Karpas-422 (cell line): ENCODE measurements at regions not wholly inside any gene's neighbourhood (a gene's known extent, or its start where the extent isn't known, plus 50 kb on each side); places are given as distances from the start of the nearest gene placed in this dataset.
"Not testable (repeated sequence)": the region's sequence is repeated elsewhere in the genome, so short reads cannot be mapped to it uniquely, and the experiment has no call there.

Source experiments
- DNase-seq: peaks from one replicate; pipeline ENCODE4 v3.0.0-alpha.2; 2015
- H2AFZ ChIP-seq: fragments of 200-600 bp; sonication (generic); 2 replicates; pipeline ENCODE4 v1.6.1; 2014; ENCODE audit warnings: antibody characterized with exemption, low read length, mixed read lengths
- H3K27ac ChIP-seq: fragments of 200-600 bp; sonication (generic); 2 replicates; pipeline ENCODE4 v1.5.1; 2014; ENCODE audit warnings: mild to moderate bottlenecking, low read length, moderate library complexity
- H3K27me3 ChIP-seq: fragments of 200-600 bp; sonication (generic); 2 replicates; pipeline ENCODE4 v1.6.1; 2014; ENCODE audit warnings: low read length, mixed read lengths
- H3K36me3 ChIP-seq: fragments of 200-600 bp; sonication (generic); 2 replicates; pipeline ENCODE4 v1.6.1; 2014; ENCODE audit warnings: low read length, mixed read lengths; ENCODE audit not compliant: insufficient read depth
- H3K4me1 ChIP-seq: fragments of 200-600 bp; sonication (generic); 2 replicates; pipeline ENCODE4 v1.6.1; 2014; ENCODE audit warnings: mild to moderate bottlenecking, low read length, mixed read lengths
- H3K4me2 ChIP-seq: fragments of 200-600 bp; sonication (generic); 2 replicates; pipeline ENCODE4 v1.6.1; 2014; ENCODE audit warnings: low read length, low read depth, mild to moderate bottlenecking; ENCODE audit not compliant: poor library complexity, severe bottlenecking
- H3K4me3 ChIP-seq: fragments of 200-600 bp; sonication (generic); 2 replicates; pipeline ENCODE4 v1.5.1; 2014; ENCODE audit warnings: mild to moderate bottlenecking, antibody characterized with exemption, low read length, mixed read lengths
- H3K79me2 ChIP-seq: fragments of 200-600 bp; sonication (generic); 2 replicates; pipeline ENCODE4 v1.6.1; 2014; ENCODE audit warnings: mild to moderate bottlenecking, low read length, mixed read lengths
- H3K9ac ChIP-seq: fragments of 200-600 bp; sonication (generic); 2 replicates; pipeline ENCODE4 v1.6.0; 2014; ENCODE audit warnings: low read length
- H3K9me2 ChIP-seq: fragments of 200-600 bp; sonication (generic), shearing (Covaris generic); replicated peaks from 2 replicates; pipeline ENCODE4 v1.6.0; 2014; ENCODE audit warnings: mild to moderate bottlenecking, low read length, moderate library complexity; ENCODE audit not compliant: insufficient read depth
- H3K9me3 ChIP-seq: fragments of 300-700, 200-600 bp; sonication (generic); 2 replicates; pipeline ENCODE4 v1.6.1; 2014; ENCODE audit warnings: low read length, mixed read lengths
- H4K20me1 ChIP-seq: fragments of 200-600 bp; sonication (generic); 2 replicates; pipeline ENCODE4 v1.6.1; 2014; ENCODE audit warnings: mild to moderate bottlenecking, antibody characterized with exemption, low read length, low read depth; ENCODE audit not compliant: insufficient read depth

DNA sequence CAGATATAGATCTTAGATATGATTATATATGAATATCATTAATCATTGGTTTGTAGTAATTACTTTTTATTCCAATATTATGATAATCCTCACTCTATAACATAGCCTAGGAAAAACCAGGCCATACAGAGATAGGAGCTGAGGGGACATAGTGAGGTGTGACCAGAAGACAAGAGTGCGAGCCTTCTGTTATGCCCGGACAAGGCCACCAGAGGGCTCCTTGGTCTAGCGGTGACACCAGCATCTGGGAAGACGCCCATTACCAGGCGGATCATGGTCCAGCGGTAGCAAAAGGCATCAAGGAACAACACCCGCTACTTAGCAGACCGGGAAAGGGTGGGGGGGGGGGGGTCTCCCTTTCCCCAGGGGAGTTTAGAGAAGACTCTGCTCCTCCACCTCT, 96.4 kb upstream of the WSB1 start:
- not testable (repeated sequence) for H3K36me3 ChIP-seq, H3K4me1 ChIP-seq, H3K9ac ChIP-seq, H3K9me3 ChIP-seq, H3K4me2 ChIP-seq, H3K79me2 ChIP-seq, H3K27me3 ChIP-seq, H2AFZ ChIP-seq, H3K4me3 ChIP-seq, H4K20me1 ChIP-seq, H3K27ac ChIP-seq, H3K9me2 ChIP-seq
- DNase-seq: peak; percentile 53

DNA sequence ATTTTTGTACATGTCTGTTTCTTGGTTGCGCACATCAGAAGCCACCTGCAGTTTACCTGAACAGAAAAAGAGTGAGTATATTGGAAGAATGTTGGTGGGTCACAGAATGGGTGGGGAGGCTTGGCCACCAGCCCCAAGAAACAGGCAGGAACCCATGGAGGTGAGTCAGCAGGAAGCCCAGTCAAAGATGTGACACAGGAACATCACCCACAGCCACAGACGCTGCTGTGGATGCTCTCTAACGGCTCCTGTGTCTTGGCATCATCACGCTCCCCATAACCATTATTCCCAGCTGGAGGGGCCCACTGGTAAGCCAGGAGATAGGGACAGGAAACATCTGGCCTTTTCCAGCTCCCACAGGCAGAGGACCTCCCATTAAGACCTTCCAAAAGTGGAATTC, 94.0 kb upstream of the WSB1 start:
- Histone ChIP-seq H3K4me2 (no peak overlapping the region), H3K27me3 (no peaks in the 10 kb centered on the region), H3K79me2 (no peaks in the 10 kb centered on the region), H3K9ac (no peak overlapping the region), H3K4me1 (no peaks in the 10 kb centered on the region), H3K9me2 (no peaks in the 10 kb centered on the region), H4K20me1 (no peaks in the 10 kb centered on the region), H3K27ac (no peak overlapping the region), H3K9me3 (peaks cover 5% of the 10 kb centered on the region; the same call in 1 of the 2 replicates), H3K36me3 (no peaks in the 10 kb centered on the region), H3K4me3 (no peak overlapping the region), H2AFZ (no peak overlapping the region)
- no peak for DNase-seq

DNA sequence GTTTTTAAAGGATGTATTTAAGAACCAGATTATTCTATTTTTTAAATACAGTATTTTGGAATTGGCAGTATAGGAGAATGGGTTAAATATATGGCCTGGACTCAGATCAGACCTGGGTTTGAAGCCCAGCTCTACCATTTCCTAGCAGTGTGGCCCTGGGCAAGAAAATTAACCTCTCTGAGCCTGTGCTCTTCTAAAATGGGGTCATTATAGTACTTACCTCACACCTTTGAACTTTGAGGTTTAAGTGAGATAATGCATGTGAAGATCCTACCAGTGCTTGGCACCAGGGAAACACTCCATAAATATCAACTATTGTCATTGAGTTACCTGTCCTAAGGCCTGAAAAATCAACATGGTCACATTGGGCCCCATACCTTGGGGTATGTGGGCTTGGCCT, 93.4 kb upstream of the WSB1 start:
- Histone ChIP-seq H3K9me2 (no peaks in the 10 kb centered on the region), H4K20me1 (no peaks in the 10 kb centered on the region), H3K9ac (no peak overlapping the region), H3K36me3 (no peaks in the 10 kb centered on the region), H3K4me2 (no peak overlapping the region), H2AFZ (no peak overlapping the region), H3K27ac (no peak overlapping the region), H3K4me3 (no peak overlapping the region), H3K9me3 (peaks cover 5% of the 10 kb centered on the region; the same call in 1 of the 2 replicates), H3K79me2 (no peaks in the 10 kb centered on the region), H3K27me3 (no peaks in the 10 kb centered on the region), H3K4me1 (no peaks in the 10 kb centered on the region)
- DNase-seq: no peak

DNA sequence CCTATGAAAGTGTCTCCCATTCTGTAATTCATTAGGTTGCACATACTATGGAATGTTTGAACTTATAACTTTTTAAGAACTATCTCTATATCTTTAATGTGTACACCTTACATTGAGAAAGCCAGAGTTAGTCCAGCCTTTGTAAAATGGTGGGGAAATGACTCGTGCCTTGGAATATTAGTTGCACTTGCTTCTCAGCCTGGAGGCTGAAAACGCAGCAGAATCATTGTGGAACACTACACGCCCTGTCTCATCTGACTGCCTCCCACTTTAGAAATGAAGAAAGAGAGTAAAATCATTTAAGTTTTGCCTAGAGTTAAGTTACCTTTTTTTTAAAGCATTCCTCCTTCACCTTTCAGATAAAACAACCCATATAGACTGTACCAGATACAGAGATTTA, 90.7 kb upstream of the WSB1 start:
- Histone ChIP-seq H3K36me3 (no peaks in the 10 kb centered on the region), H3K27ac (no peak overlapping the region), H3K27me3 (no peaks in the 10 kb centered on the region), H2AFZ (no peak overlapping the region), H4K20me1 (no peaks in the 10 kb centered on the region), H3K9ac (no peak overlapping the region), H3K4me1 (no peaks in the 10 kb centered on the region), H3K9me3 (no peaks in the 10 kb centered on the region), H3K4me2 (no peak overlapping the region), H3K4me3 (no peak overlapping the region), H3K79me2 (no peaks in the 10 kb centered on the region), H3K9me2 (no peaks in the 10 kb centered on the region)
- DNase-seq: no peak

DNA sequence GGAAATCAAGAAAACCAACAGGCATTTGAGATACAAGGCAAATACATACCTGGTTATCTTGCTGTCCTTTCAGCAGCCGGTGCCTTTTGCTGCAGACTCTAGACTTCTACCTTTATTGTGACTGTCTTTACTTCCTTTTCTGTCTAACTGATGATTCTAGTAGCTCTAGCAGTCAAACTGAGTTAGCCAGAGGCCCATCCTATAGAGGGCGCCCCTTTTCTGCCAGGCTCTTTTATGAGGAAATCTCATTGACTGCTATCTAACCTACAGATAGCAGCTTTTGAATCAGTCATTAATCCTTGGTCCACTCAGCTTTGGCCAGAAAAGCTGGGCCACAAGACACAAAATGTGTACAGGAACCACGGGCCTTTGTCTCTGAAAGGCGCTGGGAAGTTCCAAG, 87.5 kb upstream of the WSB1 start:
- H3K9ac ChIP-seq: no peak overlapping the region
- no peaks in the 10 kb centered on the region for H3K9me3 ChIP-seq
- no peaks in the 10 kb centered on the region for H4K20me1 ChIP-seq
- H3K27ac ChIP-seq: no peak overlapping the region
- no peak overlapping the region for H2AFZ ChIP-seq
- no peaks in the 10 kb centered on the region for H3K36me3 ChIP-seq
- H3K4me2 ChIP-seq: no peak overlapping the region
- no peaks in the 10 kb centered on the region for H3K4me1 ChIP-seq
- H3K4me3 ChIP-seq: no peak overlapping the region
- DNase-seq: peak; percentile 86
- no peaks in the 10 kb centered on the region for H3K27me3 ChIP-seq
- H3K79me2 ChIP-seq: no peaks in the 10 kb centered on the region
- H3K9me2 ChIP-seq: no peaks in the 10 kb centered on the region

DNA sequence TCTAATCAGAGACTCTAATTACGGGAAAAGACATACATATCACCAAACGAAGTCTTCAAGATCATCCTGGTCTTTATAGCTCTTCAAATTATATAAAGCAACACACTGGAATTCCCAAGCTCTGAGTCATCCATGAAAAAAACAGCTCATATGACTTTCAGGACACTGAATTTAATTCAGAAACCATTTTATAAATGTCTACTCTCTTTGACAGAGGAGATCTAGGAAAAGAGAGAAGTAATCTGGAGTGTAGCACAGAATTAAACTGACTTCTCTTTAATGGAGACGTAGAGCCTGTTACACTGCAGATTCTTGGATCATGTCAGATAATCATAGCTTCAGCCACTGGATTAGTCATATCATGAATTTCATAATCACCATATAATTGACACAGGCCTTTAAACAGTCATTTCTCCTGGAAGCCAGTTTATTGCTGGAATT, 86.8 kb upstream of the WSB1 start:
- no peak overlapping the region for H3K27ac ChIP-seq
- no peak overlapping the region for H3K4me3 ChIP-seq
- no peak overlapping the region for H3K4me2 ChIP-seq
- H3K79me2 ChIP-seq: no peaks in the 10 kb centered on the region
- H3K9ac ChIP-seq: no peak overlapping the region
- no peaks in the 10 kb centered on the region for H3K9me2 ChIP-seq
- H3K27me3 ChIP-seq: no peaks in the 10 kb centered on the region
- H3K36me3 ChIP-seq: no peaks in the 10 kb centered on the region
- DNase-seq: no peak
- no peak overlapping the region for H2AFZ ChIP-seq
- H4K20me1 ChIP-seq: no peaks in the 10 kb centered on the region
- no peaks in the 10 kb centered on the region for H3K4me1 ChIP-seq
- H3K9me3 ChIP-seq: no peaks in the 10 kb centered on the region

DNA sequence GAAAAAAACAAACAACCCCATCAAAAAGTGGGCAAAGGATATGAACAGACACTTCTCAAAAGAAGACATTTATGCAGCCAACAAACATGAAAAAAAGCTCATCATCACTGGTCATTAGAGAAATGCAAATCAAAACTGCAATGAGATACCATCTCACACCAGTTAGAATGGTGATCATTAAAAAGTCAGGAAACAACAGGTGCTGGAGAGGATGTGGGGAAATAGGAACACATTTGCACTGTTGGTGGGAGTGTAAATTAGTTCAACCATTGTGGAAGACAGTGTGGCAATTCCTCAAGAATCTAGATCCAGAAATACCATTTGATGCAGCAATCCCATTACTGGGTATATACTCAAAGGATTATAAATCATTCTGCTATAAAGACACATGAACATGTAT, 85.5 kb upstream of the WSB1 start:
- H4K20me1 ChIP-seq, H3K4me3 ChIP-seq, H3K9me2 ChIP-seq, H3K79me2 ChIP-seq, DNase-seq, H3K36me3 ChIP-seq, H3K4me2 ChIP-seq, H2AFZ ChIP-seq, H3K9ac ChIP-seq, H3K4me1 ChIP-seq, H3K9me3 ChIP-seq, H3K27ac ChIP-seq, H3K27me3 ChIP-seq: not testable (repeated sequence)

DNA sequence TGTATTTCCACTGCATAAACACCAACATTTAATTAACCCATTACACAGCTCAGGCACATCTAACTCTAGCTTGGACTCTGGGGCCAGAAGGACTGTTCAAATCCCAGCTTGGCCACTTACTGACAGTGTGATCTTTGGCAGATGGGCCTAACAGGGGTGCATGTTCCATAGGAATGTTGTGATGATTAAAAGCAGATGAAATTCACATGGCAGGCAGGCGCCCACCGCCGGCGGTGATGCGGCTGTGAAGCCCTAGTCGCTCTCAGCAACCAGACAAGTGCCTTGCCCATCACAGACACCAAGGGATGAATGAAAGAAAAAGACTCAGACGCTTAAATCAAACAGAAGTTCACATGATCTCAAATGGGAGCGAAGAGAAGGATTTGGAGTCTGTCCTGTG, 84.6 kb upstream of the WSB1 start:
- Histone ChIP-seq H3K36me3 (no peaks in the 10 kb centered on the region), H2AFZ (no peak overlapping the region), H3K9me3 (no peaks in the 10 kb centered on the region), H3K27me3 (no peaks in the 10 kb centered on the region), H3K4me3 (no peak overlapping the region), H3K9me2 (no peaks in the 10 kb centered on the region), H3K9ac (no peak overlapping the region), H4K20me1 (no peaks in the 10 kb centered on the region), H3K27ac (no peak overlapping the region), H3K4me1 (no peaks in the 10 kb centered on the region), H3K4me2 (no peak overlapping the region), H3K79me2 (no peaks in the 10 kb centered on the region)
- DNase-seq: no peak

DNA sequence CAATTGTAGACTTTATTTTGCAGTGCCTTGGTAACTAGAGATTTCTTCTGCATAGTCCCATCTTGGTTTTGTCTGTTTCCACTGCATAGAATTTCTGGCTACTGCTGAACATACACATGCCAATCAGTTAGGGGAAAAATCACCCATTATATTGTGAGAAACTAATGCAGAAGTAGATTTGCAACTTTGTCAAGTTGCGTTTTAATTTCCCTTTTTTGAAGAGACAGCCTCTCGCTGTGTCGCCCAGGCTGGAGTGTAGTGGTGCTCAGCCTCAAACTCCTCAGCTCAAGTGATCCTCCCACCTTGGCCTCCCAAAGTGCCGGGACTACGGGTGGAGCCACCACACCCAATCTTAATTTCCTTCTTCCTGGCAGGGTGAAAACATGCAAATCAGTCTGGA, 83.1 kb upstream of the WSB1 start:
- not testable (repeated sequence) for DNase-seq, H3K9me3 ChIP-seq, H3K9ac ChIP-seq, H3K4me3 ChIP-seq, H4K20me1 ChIP-seq, H3K9me2 ChIP-seq, H3K4me1 ChIP-seq, H3K79me2 ChIP-seq, H2AFZ ChIP-seq, H3K27me3 ChIP-seq, H3K36me3 ChIP-seq, H3K27ac ChIP-seq, H3K4me2 ChIP-seq
